ENCODE measurements at regions not wholly inside any gene's neighbourhood (a gene's known extent, or its start where the extent isn't known, plus 50 kb on each side); places are given as distances from the start of the nearest gene placed in this dataset.

DNA sequence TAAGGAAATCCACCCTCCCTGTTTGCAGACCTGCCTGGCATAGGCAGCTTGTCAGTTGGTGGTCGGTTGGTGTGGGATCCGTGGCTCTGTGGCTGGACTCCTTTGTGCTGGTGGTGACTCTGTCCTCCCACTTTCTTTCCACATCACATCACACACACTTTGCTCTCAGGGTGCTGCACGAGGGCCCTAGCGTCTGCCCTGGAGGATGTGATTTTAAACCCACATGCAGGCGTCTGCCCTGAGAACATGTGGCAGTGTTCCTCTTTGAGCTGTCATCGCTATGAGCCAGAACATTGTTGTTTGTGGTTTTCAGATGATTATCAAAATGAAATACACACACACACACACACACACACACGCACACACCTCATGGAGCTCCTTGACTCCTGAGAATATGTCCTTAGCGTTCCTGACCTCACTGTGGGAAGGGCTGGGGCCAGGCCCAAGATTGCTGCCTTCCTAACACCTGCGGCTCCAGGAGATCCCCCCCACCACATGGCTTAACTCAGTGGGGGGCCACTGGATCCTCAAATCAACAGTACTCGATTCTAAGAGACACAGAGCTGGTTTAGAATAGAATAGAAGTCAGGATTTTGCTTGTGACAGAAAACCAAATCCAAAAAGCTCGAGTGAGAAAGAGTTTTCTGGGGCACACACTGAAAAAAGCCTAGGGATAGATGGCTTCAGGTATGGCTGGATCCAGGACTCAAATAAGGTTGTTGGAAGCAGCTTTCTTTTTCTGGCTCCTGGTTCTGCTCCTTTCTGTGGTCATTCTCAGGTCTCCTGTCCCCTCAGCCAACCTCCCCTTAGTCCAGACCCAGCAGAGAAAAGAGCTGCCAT, 54.8 kb downstream of the RTP5 start:
- DNase-seq (ENCODE audit: low read depth in 2 of 2): no peak

DNA sequence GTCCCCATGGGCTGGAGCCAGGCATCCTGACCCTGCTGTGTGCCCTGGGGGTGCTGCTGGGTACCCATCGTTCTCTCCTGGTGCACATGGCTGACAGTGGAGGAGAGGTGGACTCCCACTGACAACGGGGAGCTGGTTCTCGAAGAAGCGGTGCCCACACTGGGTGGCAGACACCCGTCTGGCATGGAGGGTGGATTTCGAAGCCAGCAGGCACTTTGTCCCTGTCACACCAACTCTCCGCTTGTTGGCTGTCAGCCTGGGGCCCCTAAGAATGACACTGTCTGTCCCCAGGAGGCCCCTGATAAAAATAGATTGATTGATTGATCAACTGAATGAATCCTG, 55.4 kb downstream of the RTP5 start:
- DNase-seq (ENCODE audit: low read depth in 2 of 2): no peak

DNA sequence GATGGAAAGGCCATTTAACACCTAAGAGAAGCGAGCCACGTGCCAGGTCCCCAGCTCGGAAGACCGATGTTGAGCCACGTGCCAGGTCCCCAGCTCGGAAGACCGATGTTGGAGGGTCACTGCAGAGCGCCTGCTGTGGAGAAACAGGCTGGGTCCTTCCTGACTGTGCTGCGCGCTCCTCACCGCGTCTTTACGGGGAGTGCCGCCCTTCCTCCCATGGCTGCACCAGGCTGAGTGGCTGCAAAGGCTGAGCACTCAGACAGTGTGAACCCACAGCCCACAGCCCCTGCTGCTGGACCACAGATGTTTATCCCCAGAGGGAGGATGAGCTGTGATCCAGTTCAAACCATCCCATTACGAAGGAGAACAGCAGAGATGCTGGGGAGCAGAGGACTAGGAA, 55.7 kb downstream of the RTP5 start:
- DNase-seq (ENCODE audit: low read depth in 2 of 2): no peak

DNA sequence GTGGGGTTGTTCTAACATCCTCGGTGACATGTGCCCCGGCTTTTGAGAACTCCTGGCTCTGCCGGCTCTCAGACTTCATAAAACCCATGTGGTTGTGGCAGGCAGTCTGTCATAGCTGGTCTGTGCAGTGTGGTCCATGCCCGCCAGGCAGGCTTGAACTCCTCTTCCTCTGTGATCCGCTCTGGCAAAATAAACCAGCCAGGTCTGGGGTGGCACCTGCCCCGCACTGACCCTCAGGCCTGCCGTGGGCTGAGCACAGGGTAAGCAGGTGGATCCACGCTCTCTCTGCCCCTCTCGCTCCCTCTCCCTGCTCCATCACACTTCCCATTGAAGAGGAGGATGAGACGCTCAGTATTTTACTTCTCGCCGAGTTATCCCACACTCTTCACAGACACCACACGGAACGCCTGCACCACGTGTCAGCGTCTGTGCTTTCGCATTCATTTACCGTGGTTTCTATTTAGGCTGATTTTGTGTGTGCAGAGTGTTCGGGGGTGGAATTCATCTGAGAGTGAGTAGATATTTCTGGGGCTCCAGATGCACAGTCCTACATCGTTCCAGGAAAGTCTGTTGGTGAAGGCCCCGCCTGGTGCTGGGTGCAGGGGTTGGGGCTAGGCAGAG, 56.4 kb downstream of the RTP5 start:
- DNase-seq (ENCODE audit: low read depth in 2 of 2): no peak

DNA sequence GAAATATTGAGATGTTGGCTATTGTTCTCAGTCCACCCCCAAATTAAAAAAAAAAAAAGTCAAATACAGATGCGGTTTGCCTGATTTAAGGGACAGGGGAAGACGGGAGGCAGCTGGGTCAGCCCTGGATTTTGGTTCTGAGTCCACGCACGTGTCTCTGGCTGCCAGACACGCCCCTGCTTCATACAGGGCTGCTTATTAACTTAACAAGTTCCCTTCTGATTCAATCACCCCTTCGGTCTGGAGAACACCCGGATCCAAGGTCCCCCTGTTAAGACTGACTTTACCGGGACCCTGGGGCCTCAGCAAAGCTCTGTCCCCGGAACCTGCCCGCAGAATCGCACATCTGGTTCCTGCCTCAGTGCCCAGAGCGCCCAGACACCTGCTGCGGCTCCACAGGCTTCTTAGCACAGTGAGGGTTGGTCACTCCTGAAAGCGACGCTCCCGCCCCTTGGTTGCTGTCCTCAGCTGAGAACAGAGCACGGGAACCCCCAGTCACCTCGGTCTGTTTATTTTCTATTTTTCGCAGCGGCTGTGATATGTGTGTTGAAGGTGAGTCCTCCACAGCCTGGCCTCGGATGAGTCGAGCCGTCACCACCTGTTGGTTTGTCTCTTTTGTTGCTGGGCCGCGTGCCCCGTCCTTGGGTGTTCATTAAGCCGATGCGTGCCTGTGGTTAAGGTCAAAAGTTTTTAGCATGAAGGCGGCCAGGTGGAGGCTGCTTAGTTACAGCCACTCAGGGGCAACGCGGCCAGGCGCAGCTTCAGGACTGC, 57.2 kb downstream of the RTP5 start:
- DNase-seq (ENCODE audit: low read depth in 2 of 2): no peak

DNA sequence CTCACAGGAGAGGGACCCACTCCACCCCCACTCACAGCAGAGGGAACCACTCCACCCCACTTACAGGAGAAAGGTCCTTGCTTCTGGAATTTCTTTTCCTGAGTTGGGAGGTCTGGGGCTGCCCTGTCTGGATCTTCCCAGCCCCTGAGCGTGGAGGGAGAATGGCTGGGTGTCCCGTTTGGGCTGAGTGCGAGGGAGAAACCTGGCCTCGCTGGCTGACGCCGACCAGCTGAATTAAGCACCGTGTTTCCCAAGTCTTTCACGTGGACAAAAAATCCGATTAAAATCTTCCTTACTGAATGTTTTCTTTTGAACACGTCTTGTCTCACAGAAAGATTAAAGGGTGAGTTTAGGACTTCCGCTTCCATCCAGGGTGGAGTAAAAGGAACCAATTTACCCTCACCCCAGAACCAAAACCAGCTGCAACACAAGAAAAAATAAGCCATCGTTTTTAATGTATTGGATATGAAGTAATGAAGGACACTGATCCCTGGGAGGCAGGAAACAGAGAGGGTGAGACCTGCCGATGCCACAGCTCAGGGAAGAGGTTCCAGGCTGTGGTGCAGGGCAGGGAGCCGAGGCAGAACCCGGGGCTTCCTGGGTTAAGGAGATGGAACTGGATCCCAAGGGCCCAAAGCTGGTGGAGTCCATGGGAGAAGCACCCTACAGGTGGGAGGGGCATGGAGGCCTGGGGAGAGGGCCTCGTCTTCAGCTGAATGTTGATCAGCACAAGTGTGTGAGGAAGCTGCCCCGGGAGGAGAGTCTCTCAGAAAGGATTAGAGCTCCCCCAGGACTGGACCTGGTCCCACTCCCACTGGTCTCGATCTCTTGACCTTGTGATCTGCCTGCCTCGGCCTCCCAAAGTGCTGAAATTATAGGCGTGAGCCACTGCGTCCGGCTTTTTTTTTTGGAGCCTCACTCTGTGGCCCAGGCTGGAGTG, 60.3 kb downstream of the RTP5 start:
- DNase-seq (ENCODE audit: low read depth in 2 of 2): no peak

DNA sequence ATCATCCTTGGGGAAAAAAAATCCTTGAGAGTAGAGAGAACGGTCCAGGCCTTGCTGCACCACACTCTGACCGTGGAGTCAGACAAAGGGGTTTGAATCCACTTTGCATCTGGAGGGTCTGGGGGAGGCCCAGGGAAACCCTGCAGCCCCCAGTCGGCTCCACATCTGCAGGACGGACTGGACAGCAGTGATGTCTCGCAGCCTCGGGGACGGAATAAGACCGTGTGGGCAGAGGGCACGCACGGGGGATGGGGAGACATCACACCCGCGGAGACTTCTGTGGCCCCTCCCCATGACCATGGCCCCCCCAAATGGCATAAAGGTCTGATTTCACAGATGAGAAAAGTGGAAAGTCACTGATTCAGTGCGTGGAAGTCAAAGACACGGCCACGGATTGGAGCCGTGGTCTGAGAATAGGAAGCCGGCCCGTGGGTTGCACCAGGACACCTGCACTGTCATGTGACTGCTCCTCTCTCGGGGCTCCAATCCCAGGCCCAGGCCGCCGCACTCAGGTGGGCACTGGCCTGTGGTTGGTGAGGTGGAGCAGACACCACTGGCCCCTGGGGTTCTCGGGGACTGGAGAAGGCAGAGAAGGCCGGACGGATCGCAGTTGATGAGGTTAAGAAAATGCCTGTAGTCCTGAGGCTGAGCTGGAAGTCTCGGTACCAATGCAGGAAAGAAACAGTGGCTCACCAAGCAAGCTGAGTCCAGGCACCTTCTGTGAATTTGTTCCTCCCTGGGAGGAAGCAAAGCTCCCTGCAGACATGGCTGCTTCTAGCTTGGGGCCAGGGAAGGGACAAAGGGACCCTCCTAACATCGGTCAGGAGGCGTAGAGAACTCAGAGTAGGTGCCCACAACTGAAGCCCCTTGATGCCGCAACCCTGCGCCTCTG, 61.8 kb downstream of the RTP5 start:
- DNase-seq (ENCODE audit: low read depth in 2 of 2): no peak

DNA sequence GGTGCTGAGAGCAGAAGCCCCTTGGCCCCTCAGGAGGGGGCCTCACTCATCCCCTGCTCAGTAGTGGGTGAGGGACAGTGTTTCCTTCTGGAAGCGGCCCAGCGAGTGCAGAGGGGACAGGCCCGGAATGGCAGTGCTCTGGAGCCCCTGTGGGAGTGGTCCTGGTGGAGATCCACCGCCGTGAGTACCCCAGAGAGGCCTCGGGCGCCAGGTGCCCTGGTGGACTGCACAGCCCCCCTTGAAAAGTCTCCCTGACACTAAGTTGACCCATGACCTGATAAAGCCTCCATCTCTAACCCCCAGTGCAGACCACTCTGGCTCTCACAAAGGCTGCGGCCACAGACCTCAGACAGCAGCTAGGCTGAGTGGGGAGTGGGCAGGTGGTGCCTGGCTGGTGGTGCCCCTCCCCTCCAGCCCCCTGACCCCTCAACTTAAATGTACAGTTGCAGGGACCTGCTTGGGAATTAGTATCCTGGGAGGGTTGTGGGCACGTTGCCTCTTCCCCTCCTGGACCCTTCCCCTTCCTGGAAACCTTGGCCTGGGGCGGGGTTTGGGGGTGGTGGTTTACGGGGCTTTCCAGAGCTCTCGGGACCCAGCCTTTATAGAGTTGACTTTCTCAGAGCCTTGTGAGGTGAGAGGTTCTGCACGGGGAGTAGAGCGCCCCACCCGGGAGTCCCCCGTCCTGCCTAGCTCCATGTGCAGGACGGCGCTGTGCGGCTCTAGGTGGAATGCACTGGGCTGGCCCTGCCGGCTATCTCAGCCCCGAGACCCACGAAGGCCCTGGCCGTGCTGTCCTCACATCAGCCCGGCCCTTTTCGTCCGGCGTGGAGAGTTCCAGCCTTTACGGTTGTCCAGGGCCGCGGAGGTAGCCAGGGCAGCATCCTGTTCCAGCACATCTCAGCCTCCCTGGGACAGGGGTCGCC, 62.7 kb downstream of the RTP5 start:
- DNase-seq (ENCODE audit: low read depth in 2 of 2): no peak

DNA sequence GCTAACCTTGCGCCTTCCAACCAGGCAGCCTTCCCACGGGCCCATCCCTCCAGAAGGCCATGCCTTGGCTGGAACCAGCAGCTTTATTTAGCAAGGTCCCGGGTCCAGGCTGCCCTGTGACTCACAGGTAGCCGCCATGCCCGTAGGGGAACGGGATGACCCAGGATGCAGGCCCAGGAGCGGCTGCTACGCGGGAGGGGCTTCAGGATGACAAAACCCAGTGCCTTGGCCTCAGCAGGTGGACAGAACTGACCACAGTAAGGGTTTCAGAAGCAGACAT, 63.3 kb downstream of the RTP5 start:
- no peak for DNase-seq (ENCODE audit: low read depth in 2 of 2)

DNA sequence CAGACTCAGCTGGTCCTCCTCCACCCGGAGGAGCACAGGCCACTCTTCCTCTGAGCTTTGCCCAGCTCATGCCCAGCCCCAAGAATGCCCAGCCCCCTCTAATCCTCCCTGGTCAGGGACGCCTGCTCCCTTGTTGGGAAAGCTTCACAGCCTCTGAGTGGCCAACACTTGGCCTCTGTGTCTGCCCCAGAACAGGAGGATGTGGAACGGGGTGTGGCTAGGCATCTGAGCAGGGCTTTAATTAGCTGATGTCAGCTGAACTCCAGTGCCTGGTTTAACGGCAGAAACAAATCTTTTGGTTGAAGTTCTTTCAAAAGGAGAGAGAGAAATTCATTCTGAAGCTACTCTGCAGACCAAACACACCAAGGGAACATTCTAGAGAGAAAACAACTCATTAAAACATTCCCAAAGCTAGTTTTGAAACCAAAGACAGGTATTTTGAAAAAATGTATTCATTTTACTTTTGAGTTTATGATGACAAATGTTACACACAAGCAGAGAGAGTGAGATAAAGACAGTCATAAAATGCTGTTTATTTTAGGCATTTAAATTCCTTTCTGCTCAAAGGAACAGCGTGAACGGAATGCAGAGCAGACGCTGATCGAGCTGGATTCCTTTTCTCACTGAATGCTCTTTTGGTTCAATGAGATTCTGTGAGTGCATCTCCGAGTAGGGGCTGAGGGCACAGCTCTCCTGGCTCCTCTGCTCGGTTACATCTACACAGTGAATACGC, 63.8 kb downstream of the RTP5 start:
- DNase-seq (ENCODE audit: low read depth in 2 of 2): no peak

DNA sequence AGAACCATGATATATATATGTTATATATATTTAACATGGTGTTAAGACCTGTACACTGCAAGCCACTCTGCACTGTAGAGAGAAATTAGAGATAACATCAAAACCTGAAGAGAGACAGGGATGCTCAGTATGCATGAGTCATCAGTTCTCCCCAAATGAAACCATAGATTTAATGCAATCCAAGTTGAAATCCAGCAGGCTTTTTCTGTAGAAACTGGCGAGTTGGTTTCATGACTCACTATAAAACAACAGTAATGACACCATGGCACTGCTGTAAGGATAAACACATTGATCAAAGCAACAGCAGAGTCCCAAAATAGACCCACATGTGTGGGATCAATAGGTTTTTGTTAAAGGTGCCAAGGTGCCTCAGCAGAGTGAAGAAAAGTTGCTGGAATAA, 65.8 kb downstream of the RTP5 start:
- DNase-seq (ENCODE audit: low read depth in 2 of 2): peak; percentile 47 to 49

DNA sequence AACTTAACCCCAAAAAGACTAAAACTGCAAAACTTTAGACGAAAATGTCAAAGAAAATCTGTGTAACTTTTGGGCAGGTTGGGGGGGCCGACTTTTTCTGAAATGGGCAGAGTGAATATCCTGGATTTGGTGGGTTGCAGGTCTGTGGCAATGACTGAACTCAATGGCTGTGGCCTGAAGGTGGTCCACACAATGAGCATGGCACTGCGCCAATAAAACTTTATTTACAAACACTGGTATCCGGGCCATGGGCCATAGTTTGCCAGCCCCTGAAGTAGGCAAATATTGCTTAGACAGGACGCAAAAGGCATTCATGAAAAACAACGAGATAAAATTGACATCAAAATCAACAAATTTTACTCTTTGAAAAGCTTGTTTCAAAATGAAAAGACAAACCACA, 66.2 kb downstream of the RTP5 start:
- no peak for DNase-seq (ENCODE audit: low read depth in 2 of 2)

DNA sequence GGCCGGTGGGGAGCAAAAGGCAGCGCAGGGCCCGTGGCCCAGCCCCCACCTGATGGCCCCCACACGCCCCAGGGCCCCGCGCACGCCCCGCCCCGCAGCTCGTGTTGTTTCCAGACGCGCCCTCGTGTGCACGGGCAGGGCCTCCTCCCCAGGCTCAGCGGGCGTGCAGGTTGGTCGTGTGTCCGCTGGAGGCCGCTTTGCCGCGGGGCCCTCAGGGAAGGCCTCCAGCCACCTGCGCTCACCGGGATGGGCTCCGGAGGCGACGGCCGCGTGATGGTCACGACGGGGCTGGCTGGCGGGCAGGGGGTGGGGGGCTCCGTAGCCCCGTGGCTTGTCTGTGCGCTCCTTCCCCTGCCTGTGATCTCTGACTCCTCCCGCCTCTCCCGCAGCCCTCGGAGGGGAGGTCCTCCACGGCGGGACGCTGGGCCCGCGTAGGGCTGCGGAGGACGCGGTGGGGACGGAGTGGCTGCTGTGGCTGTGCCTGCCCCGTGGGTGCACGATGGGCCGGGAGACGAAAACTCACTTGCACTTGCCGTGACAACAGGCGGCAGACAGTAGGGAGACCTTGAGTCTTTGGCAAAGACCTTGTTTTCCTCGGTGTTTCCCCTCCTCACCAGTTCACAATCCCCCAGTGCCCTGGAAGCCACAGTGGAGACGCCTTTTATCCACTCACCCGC, 67.1 kb downstream of the RTP5 start:
- no peak for DNase-seq (ENCODE audit: low read depth in 2 of 2)

DNA sequence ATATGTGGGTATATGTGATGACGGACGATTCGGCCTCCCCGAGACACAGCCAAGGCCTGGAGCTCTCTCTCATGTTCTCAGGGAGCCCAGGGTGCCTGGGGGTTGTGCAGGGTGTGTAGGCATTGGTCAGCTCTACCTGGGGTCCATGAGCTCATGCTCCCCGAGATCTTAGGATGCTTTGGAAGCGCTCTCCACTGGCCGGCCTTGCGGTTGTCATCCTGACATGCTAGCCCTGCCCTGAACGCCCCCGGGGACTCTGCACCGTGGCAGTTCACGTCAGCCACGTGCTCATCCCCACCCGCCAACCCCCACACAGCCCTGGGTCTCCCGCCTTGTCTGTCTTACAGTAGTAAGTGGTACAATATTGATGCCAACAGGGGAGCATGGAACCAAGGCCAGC, 67.8 kb downstream of the RTP5 start:
- DNase-seq (ENCODE audit: low read depth in 2 of 2): no peak

DNA sequence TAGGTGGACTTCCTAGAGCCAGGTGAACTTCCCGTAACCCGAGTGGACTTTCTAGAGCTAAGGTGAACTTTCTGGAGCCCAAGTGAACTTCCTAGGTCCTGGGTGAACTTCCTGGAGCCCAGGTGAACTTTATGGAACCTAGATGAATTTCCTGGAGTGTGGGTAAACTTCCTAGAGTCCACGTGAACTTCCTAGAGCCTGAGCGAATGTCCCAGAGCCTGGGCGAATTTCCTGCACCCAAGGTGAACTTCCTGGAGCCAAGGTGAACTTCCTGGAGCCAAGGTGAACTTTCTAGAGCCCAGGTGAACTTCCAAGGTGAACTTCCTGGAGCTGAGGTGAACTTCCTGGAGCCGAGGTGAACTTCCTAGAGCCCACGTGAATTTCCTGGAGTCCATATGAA, 70.0 kb downstream of the RTP5 start:
- DNase-seq (ENCODE audit: low read depth in 2 of 2): no peak

DNA sequence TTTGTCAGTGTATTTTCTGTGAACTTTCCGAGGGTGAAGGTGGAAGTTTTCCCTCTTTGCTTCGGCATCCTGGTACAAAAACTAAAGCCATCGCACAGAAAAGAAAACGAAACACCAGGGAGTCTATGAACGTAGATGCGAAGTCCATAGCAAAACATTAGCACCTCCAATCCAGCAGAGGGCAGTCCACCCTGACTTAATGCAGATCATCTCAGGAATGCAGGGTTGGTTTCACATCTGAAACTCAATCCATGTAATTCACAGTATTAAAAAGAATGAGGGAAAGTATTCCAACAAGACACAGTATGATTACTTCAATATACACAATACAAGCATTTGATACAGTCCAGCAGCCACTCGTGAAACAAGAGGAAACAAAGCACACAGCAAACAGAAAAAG, 70.8 kb downstream of the RTP5 start:
- no peak for DNase-seq (ENCODE audit: low read depth in 2 of 2)

DNA sequence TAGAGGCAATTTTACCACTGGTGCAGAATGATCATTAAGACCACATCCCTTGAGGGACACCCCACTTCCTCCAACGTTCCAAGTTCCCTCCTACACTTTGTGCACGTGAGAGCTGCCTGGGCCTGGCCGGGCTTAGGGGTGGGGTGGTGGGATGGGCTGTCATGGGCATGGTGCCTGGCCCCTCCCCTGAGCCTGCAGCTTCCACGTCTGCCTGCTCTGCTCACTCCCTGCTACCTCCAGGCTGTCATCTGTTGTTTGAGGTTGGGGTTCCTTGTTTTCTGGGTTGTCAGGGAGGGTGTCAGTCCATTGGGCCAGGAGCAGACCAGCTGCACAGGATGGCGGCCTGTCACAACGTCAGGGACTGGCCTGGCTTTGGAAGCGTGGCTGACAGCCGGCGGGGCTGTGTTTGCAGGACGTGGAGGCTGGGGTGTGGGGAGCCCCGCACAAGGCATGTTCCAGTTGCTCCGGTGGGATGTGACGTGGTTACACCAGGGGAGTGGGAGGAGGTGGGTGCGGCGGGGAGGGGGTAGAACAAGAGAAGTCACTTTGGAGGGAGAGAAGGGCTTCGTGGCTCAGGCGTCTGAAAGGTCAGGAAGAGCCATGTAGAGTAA, 72.3 kb downstream of the RTP5 start:
- no peak for DNase-seq (ENCODE audit: low read depth in 2 of 2)
